WERI-Rb-1 (cell line): ENCODE measurements at regions not wholly inside any gene's neighbourhood (a gene's known extent, or its start where the extent isn't known, plus 50 kb on each side); places are given as distances from the start of the nearest gene placed in this dataset.

Source experiments
- DNase-seq: peaks from one replicate; pipeline ENCODE4 v3.0.0-alpha.2; 2020
- H3K27ac ChIP-seq: fragments of 250-450 bp; sonication (Bioruptor Pico); 2 replicates; pipeline ENCODE4 v1.5.1; 2020; ENCODE audit warnings: mild to moderate bottlenecking, moderate library complexity
- H3K27me3 ChIP-seq: fragments of 250-450 bp; sonication (Bioruptor Pico); 2 replicates; pipeline ENCODE4 v1.5.1; 2021; ENCODE audit warnings: mild to moderate bottlenecking, low read depth, moderate library complexity; ENCODE audit not compliant: insufficient read depth, severe bottlenecking
- H3K36me3 ChIP-seq: fragments of 250-450 bp; sonication (Bioruptor Pico); 2 replicates; pipeline ENCODE4 v1.5.1; 2020; ENCODE audit warnings: mild to moderate bottlenecking, moderate library complexity
- H3K4me3 ChIP-seq: 2 replicates; pipeline ENCODE4 v1.5.1; 2011; ENCODE audit warnings: low read depth, mild to moderate bottlenecking, control low read depth, low read length
- H3K9me3 ChIP-seq: fragments of 250-450 bp; sonication (Bioruptor Pico); 2 replicates; pipeline ENCODE4 v1.5.1; 2021; ENCODE audit warnings: mild to moderate bottlenecking, moderate library complexity; ENCODE audit not compliant: severe bottlenecking
- CTCF ChIP-seq: IDR thresholded peaks from 2 replicates; pipeline ENCODE4 v1.5.1; 2011; ENCODE audit warnings: low read depth, mild to moderate bottlenecking, control low read depth, inconsistent platforms, low read length

- DNase-seq: no peak
- Histone ChIP-seq H3K36me3 (no peaks in the 10 kb centered on the region), H3K27ac (no peak overlapping the region), H3K9me3 (no peaks in the 10 kb centered on the region), H3K27me3 (no peaks in the 10 kb centered on the region), H3K4me3 (no peak overlapping the region)
- TF ChIP-seq CTCF: no peak
These were observed 735.9 kb upstream of the PCDH9 start for GRCh38 chr13:67966065-67966464.

GRCh38 chr13:67964986-67965385 lies 734.9 kb upstream of the PCDH9 start:
- no peak for DNase-seq
- no peaks in the 10 kb centered on the region for H3K36me3 ChIP-seq
- H3K27me3 ChIP-seq: no peaks in the 10 kb centered on the region
- TF ChIP-seq CTCF: no peak
- H3K27ac ChIP-seq: no peak overlapping the region
- H3K9me3 ChIP-seq: no peaks in the 10 kb centered on the region
- H3K4me3 ChIP-seq: no peak overlapping the region

- no peak overlapping the region for H3K27ac ChIP-seq
- no peaks in the 10 kb centered on the region for H3K36me3 ChIP-seq
- DNase-seq: no peak
- no peak overlapping the region for H3K4me3 ChIP-seq
- no peak for TF ChIP-seq CTCF
- H3K27me3 ChIP-seq: no peaks in the 10 kb centered on the region
- no peaks in the 10 kb centered on the region for H3K9me3 ChIP-seq
These were observed 734.0 kb upstream of the PCDH9 start for GRCh38 chr13:67964091-67964490.

- Histone ChIP-seq H3K27ac (no peak overlapping the region), H3K27me3 (no peaks in the 10 kb centered on the region), H3K9me3 (no peaks in the 10 kb centered on the region), H3K4me3 (no peak overlapping the region), H3K36me3 (no peaks in the 10 kb centered on the region)
- DNase-seq: no peak
- TF ChIP-seq CTCF: no peak
These were observed 731.2 kb upstream of the PCDH9 start for GRCh38 chr13:67961331-67961730.

- TF ChIP-seq CTCF: no peak
- Histone ChIP-seq H3K27ac (no peak overlapping the region), H3K9me3 (no peaks in the 10 kb centered on the region), H3K4me3 (no peak overlapping the region), H3K36me3 (no peaks in the 10 kb centered on the region), H3K27me3 (no peaks in the 10 kb centered on the region)
- no peak for DNase-seq
These were observed 721.3 kb upstream of the PCDH9 start for GRCh38 chr13:67951431-67951830.

- no peaks in the 10 kb centered on the region for H3K36me3 ChIP-seq
- DNase-seq: no peak
- H3K27me3 ChIP-seq: no peaks in the 10 kb centered on the region
- H3K27ac ChIP-seq: no peak overlapping the region
- H3K4me3 ChIP-seq: no peak overlapping the region
- TF ChIP-seq CTCF: no peak
- no peaks in the 10 kb centered on the region for H3K9me3 ChIP-seq
These were observed 720.5 kb upstream of the PCDH9 start for GRCh38 chr13:67950603-67951002.
